ENCODE measurements at regions not wholly inside any gene's neighbourhood (a gene's known extent, or its start where the extent isn't known, plus 50 kb on each side); places are given as distances from the start of the nearest gene placed in this dataset.
"Not testable (repeated sequence)": the region's sequence is repeated elsewhere in the genome, so short reads cannot be mapped to it uniquely, and the experiment has no call there.

- no peak for DNase-seq
- H3K4me3 ChIP-seq (ENCODE audit: low read depth, low read length), result no peak overlapping the region
- H3K36me3 ChIP-seq (ENCODE audit: control insufficient read depth, insufficient read depth, low read length), result no peaks in the 10 kb centered on the region
- H3K9me3 ChIP-seq, result no peaks in the 10 kb centered on the region
- Mint-ChIP-seq H3K4me3 (ENCODE audit: unreplicated experiment) (no peak overlapping the region), H3K4me1 (ENCODE audit: low read depth, unreplicated experiment) (peaks cover 13% of the 10 kb centered on the region), H3K36me3 (ENCODE audit: insufficient read depth, unreplicated experiment) (no peaks in the 10 kb centered on the region), H3K27me3 (ENCODE audit: insufficient read depth, unreplicated experiment) (no peaks in the 10 kb centered on the region), H3K27ac (ENCODE audit: unreplicated experiment) (no peak overlapping the region), H3K9me3 (ENCODE audit: unreplicated experiment) (no peaks in the 10 kb centered on the region)
- POLR2A ChIA-PET, result no interaction called here
- intact Hi-C loops (cut with micrococcal nuclease; ENCODE audit: unreplicated experiment), result no loop called here
- TF ChIP-seq CTCF (IDR thresholded peaks at IDR 0.05; ENCODE audit: insufficient read depth in 1 of 2, low read depth in 1 of 2, low read length in 1 of 2, severe bottlenecking in 1 of 2, unreplicated experiment in 1 of 2), result no peak
- no peaks in the 10 kb centered on the region for H3K27me3 ChIP-seq (replicated peaks; ENCODE audit: control insufficient read depth, insufficient read depth, low read length)
- no TSS peak for BruUV-seq (replicated peaks)
- no peaks in the 10 kb centered on the region; the same call in 1 of the 2 replicates for H3K4me1 ChIP-seq
- CTCF ChIA-PET, result no interaction called here
Measured at GRCh38 chr14:38544776-38545175, 288.9 kb upstream of the CLEC14A start.

GRCh38 chr14:38543851-38544250 is 288.0 kb upstream of the CLEC14A start:
- H3K4me1 Mint-ChIP-seq (ENCODE audit: low read depth, unreplicated experiment), result peaks cover 13% of the 10 kb centered on the region
- H3K9me3 ChIP-seq; intact Hi-C loops (cut with micrococcal nuclease; ENCODE audit: unreplicated experiment); H3K27ac Mint-ChIP-seq (ENCODE audit: unreplicated experiment); POLR2A ChIA-PET; H3K36me3 ChIP-seq (ENCODE audit: control insufficient read depth, insufficient read depth, low read length); DNase-seq; H3K4me1 ChIP-seq; H3K36me3 Mint-ChIP-seq (ENCODE audit: insufficient read depth, unreplicated experiment); H3K4me3 ChIP-seq (ENCODE audit: low read depth, low read length); H3K4me3 Mint-ChIP-seq (ENCODE audit: unreplicated experiment); BruUV-seq (replicated peaks); H3K27me3 ChIP-seq (replicated peaks; ENCODE audit: control insufficient read depth, insufficient read depth, low read length); H3K27me3 Mint-ChIP-seq (ENCODE audit: insufficient read depth, unreplicated experiment); H3K9me3 Mint-ChIP-seq (ENCODE audit: unreplicated experiment); CTCF ChIA-PET: not testable (repeated sequence)

- H3K9me3 ChIP-seq; intact Hi-C loops (cut with micrococcal nuclease; ENCODE audit: unreplicated experiment); CTCF ChIA-PET: not testable (repeated sequence)
Measured at GRCh38 chr14:38538053-38538452, 282.2 kb upstream of the CLEC14A start.

GRCh38 chr14:38536376-38537038 is 280.6 kb upstream of the CLEC14A start:
- no peaks in the 10 kb centered on the region for H3K36me3 ChIP-seq (ENCODE audit: control insufficient read depth, insufficient read depth, low read length)
- no TSS peak for BruUV-seq (replicated peaks)
- Mint-ChIP-seq H3K9me3 (ENCODE audit: unreplicated experiment) (no peaks in the 10 kb centered on the region), H3K36me3 (ENCODE audit: insufficient read depth, unreplicated experiment) (no peaks in the 10 kb centered on the region), H3K27me3 (ENCODE audit: insufficient read depth, unreplicated experiment) (no peaks in the 10 kb centered on the region), H3K4me1 (ENCODE audit: low read depth, unreplicated experiment) (no peaks in the 10 kb centered on the region), H3K27ac (ENCODE audit: unreplicated experiment) (no peak overlapping the region), H3K4me3 (ENCODE audit: unreplicated experiment) (no peak overlapping the region)
- no peak for DNase-seq
- H3K27me3 ChIP-seq (replicated peaks; ENCODE audit: control insufficient read depth, insufficient read depth, low read length), result no peaks in the 10 kb centered on the region
- no peak overlapping the region for H3K4me3 ChIP-seq (ENCODE audit: low read depth, low read length)
- no peak for TF ChIP-seq CTCF (IDR thresholded peaks at IDR 0.05; ENCODE audit: insufficient read depth in 1 of 2, low read depth in 1 of 2, low read length in 1 of 2, severe bottlenecking in 1 of 2, unreplicated experiment in 1 of 2)
- ChIA-PET CTCF (no interaction called here), POLR2A (no interaction called here)
- intact Hi-C loops (cut with micrococcal nuclease; ENCODE audit: unreplicated experiment), result no loop called here
- no peaks in the 10 kb centered on the region for H3K4me1 ChIP-seq
- no peaks in the 10 kb centered on the region for H3K9me3 ChIP-seq

More at GRCh38 chr14:38538053-38538452, 282.2 kb upstream of the CLEC14A start:
- H3K36me3 ChIP-seq (ENCODE audit: control insufficient read depth, insufficient read depth, low read length); DNase-seq; H3K9me3 Mint-ChIP-seq (ENCODE audit: unreplicated experiment); H3K36me3 Mint-ChIP-seq (ENCODE audit: insufficient read depth, unreplicated experiment); H3K27me3 Mint-ChIP-seq (ENCODE audit: insufficient read depth, unreplicated experiment); H3K4me3 ChIP-seq (ENCODE audit: low read depth, low read length); POLR2A ChIA-PET; H3K4me1 Mint-ChIP-seq (ENCODE audit: low read depth, unreplicated experiment); BruUV-seq (replicated peaks); H3K4me1 ChIP-seq; H3K27me3 ChIP-seq (replicated peaks; ENCODE audit: control insufficient read depth, insufficient read depth, low read length); H3K4me3 Mint-ChIP-seq (ENCODE audit: unreplicated experiment); H3K27ac Mint-ChIP-seq (ENCODE audit: unreplicated experiment): not testable (repeated sequence)

Data from Caco-2 (cell line).